Body of pancreas (tissue), 4 donors: ENCODE measurements at regions not wholly inside any gene's neighbourhood (a gene's known extent, or its start where the extent isn't known, plus 50 kb on each side); places are given as distances from the start of the nearest gene placed in this dataset.

ENCODE experiments used
- CTCF ChIP-seq, 7 experiments: fragments of 450-650 bp in 4 of 7; fragments of 200-600 bp in 3 of 7; sonication (generic) in 3 of 7; IDR thresholded peaks; one replicate each; pipeline ENCODE4 v1.5.1; 2016 to 2019; ENCODE audit warnings: antibody characterized with exemption in 7 of 7
- POLR2A ChIP-seq, 3 donors: fragments of 450-650 bp; IDR thresholded peaks; one replicate each; pipeline ENCODE4 v1.6.1; 2016; ENCODE audit warnings: antibody characterized with exemption in 3 of 3, mild to moderate bottlenecking in 2 of 3

DNA sequence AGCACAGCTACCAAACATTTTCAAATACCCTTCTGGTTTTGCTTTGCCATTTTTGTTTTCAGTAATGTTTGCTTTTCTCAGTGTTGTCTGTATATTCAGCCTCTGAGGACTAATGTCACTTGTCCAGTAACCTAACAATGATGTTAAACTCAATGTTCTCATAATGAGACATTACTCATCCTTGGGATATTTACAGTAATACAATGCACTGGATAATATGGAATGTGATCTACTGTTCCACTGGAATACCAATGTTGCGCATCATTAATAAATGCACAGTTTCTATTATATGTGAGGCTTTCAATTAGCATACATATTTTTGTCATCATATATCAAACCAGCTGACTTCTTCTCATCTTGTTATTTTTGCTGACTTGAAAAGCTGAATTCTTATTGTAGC lies 259.1 kb downstream of the SH2D1A start:
- no peak for TF ChIP-seq CTCF (IDR thresholded peaks at IDR 0.05)
- no peak for TF ChIP-seq POLR2A (IDR thresholded peaks at IDR 0.05)
